SHP77 treated with DMSO at 0.1 percent for 48 hours (cell line): ENCODE measurements at regions not wholly inside any gene's neighbourhood (a gene's known extent, or its start where the extent isn't known, plus 50 kb on each side); places are given as distances from the start of the nearest gene placed in this dataset.
"Not testable (repeated sequence)": the region's sequence is repeated elsewhere in the genome, so short reads cannot be mapped to it uniquely, and the experiment has no call there.

Source experiments
- DNase-seq: peaks from one replicate; lab custom pipeline; 2025; lab: John Stamatoyannopoulos, UW

DNA sequence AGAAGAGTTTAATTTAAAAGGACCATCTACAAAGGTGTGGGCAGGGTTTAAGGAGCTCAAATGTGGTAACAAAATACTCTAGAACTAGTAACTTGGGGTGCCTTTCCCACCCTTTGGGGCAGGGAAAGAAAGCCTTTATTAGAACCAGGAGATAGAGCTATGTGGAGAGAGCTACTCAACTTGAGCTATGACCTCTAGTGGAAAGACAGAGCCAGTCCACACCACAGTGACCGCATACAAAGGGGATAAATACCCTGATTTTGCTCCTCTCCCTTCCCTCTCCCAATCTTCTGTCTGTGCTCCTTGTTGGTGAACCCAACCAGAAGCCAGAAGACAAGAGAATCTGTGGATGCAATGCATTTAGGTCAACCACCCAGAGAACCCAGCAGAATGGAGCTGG is 54.4 kb upstream of the JAK1 start:
- DNase-seq, result no peak

DNA sequence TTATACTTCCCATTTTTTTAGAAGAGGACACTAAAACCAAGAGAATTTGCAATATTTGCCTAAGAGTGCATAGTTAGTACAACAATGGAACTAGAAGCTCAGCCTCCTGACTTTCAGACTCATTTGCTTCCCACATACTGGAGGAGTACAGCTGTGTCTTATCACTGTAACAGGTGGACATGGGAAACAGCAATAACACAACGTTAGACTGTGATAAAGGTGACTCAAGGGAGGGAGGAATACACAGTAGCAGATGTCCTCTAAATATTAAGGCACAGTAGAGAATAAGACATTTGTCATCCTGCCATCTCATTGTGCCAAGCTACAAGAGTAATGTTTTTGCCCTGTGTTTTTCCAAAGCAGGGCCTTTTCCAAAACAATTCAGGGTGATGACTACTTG is 55.4 kb upstream of the JAK1 start:
- no peak for DNase-seq

DNA sequence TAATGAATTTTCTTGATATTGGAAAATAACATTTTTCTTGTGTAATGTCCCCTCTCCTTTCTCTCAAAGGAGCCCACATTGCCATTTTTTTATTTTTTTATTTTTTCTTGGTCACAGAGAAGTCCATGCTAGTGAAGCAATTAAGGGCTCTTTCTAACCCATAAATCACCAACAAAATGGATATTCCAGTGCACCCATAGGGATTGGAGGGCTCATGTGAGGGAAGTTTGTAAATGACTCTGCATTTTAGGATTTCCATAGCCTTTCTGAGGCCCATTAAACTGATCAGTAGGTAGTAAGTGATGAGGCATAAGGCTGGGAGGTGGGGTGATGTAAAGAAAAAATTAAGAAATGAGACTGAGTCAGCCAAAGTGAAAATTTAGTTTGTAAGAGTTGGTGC is 55.9 kb upstream of the JAK1 start:
- no peak for DNase-seq

DNA sequence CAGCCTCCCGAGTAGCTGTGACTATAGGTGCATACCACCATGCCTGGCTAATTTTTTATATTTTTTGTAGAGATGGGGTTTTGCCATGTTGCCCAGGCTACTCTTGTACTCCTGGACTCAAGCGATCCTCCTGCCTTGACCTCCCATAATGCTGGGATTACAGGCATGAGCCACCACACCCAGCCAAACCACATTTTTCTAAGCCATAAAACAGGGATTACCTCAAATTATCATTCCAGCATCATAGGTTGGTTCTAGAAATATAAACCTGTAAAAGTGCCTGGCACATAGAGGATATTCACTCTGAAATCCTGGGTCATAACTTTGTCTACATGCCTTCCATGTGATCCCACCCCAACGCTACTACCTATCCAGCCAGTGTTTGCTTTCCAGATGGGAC is 59.4 kb upstream of the JAK1 start:
- no peak for DNase-seq

DNA sequence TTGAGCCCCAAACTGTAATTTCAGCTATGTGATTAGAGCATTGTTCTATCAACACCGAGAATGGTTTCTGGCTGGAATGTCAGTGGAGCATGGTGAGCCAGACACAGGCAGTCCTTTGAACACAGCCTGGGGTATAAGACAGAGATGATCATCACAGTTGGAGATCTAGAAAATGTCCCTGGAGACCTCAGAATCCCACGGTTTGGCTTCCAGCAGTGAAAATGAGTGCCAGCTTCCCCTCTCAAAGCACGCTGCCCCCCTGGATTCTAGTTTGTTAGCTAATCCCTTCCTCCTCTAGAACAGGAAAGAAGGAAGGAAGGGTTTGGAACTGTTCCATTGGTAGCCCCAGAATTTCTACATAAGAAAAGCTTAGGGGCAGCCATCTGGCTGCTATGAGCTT is 59.9 kb upstream of the JAK1 start:
- no peak for DNase-seq

DNA sequence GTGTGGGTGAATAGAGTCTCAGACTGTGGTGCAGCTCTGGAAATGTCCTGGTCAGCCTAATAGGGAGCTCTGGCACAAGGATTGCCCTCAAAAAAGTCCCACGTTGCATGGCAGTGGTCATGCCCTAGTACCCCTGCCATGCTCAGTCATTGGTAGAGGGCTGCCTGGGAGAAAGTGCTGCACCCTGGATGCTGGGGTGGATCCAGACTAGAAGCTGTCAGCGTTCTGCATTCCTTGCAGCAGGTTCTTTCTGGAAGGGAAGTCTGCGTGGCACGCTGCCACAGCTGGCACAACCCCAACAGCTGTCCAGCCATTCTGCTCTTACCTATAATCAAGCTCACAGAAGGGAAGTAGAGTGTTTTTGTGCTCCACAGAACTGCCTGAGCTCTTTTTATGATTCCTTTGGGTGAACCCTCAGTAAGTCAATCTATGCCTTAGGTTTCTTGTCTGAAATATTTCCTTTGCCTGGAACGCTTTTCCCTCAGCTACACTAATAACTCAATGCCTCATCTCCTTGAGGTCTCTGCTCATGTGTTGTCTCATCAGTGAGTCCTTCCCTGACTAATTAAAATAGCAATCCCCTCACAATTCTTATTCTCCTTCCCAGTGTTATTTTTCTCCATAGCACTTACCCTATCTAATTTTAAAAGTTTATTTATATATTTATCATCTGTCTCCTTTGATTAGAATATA is 61.5 kb upstream of the JAK1 start:
- DNase-seq, result no peak

DNA sequence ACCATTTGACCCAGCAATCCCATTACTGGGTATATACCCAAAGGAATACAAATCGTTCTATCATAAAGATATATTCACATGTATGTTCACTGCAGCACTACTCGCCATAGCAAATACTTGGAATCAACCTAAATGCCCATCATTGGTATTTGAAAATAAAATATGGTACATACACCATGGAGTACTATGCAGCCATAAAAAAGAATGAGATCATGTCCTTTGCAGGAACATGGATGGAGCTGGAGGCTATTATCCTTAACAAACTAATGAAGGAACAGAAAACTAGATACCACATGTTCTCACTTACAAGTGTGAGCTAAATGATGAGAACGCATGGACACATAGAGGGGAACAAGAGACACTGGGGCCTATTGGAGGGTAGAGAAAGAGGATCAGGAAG is 63.1 kb upstream of the JAK1 start:
- not testable (repeated sequence) for DNase-seq

DNA sequence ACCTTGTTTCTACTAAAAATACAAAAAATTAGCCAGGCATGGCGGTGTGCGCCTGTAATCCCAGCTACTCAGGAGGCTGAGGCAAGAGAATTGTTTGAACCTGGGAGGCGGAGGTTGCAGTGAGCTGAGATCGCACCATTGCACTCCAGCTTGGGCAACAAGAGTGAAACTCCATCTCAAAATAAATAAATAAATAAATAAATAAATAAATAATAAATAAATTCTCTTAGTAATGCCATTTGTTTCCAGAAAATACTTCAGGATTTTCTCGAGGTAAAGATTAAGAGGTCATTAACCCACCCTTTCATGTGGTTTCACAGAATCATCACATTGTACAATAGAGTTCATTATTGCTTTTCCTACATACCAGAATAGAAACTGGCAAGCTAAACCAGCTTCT is 68.5 kb upstream of the JAK1 start:
- not testable (repeated sequence) for DNase-seq

DNA sequence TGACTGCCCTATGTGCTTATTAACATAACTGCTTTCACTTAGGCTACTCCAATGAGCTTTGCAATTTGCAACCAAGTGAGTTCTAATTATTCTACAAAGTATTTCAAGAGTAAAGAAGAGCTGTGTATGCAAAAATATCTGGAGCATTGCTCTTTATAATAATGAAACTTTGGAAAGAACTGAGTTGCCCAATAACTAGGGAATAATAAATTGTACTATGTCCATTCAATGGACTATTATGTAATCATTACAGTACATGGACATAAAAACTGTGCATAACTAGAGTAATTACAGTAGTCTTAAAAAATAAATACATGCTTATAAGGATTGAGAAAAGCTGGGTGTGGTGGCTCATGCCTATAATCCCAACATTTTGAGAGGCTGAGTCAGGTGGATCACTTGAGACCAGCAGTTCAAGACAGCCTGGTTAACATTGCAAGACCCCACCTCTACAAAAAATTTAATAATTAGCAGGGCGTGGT is 70.3 kb upstream of the JAK1 start:
- DNase-seq, result no peak

DNA sequence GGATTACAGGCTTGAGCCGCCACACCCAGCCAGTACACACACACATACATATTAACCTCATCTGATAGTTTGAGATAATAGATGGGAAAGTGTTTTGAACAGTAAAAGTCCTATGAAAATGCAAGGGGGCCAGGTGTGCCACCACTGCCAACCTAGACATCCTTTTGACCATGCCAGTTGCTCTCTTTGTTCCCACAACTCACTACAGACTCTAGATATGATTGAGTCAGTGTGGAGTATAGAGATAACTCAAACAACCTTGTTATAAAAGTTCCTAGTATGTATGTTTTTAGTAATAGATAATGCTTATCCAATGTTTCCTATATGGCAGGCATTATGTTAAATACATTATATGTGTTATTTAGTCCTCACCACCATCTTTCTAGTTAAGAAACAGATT is 72.7 kb upstream of the JAK1 start:
- DNase-seq, result no peak

DNA sequence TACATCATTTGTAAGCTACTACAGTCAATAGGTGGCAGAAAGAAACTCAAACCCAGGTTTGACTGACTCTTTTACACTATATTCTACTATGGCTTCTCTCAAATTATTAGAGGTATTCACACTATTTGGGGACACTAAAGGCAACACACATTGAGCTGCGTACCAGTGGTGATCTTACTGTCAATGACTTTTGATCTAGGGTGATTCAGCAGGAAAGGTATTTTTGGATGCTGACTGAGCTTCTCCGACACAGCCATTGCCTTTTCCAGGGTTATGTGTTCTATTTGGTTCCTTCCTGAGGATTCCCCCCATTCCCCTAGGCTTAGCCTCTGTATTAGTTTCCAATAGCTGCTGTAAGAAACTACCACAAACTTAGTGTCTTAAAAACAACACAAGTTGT is 73.2 kb upstream of the JAK1 start:
- no peak for DNase-seq

DNA sequence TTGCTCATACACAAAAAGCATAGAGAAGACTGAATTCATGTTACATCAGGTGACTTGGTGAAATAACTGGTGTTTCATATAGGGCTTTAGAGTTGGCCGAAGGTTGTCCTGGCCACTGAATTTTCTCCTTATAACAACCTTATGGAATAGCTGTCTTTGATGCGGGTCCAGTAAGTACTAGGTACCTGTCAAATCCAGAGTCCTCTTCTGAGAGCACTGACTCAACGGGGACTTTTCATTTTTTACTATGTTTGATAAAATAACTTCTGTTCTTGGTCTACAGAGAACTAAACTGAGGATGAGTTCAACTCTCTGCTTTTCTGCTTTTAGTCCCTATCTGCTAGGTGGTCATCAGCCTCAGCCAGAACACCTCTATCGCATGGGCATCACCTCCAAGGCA is 76.1 kb upstream of the JAK1 start:
- DNase-seq, result no peak

DNA sequence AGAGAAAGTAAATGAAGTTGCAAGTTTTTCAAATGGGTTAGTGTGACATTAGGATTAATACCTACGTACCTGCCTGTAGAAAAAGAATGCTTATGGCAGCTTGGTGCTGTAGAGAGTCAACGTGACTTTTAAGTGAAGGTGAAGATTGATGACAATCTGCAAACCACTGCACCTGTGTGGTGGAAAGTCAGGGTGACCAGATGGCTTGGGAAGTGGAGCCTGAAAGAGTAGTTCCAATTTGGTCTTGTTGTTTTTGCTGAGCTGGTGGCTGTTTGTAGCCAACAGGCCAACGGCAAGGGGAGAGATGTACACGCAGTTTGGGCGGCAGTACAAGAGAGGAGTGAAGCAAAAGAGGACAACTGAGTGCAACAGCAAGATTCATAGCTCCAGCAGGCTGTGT is 78.1 kb upstream of the JAK1 start:
- no peak for DNase-seq

DNA sequence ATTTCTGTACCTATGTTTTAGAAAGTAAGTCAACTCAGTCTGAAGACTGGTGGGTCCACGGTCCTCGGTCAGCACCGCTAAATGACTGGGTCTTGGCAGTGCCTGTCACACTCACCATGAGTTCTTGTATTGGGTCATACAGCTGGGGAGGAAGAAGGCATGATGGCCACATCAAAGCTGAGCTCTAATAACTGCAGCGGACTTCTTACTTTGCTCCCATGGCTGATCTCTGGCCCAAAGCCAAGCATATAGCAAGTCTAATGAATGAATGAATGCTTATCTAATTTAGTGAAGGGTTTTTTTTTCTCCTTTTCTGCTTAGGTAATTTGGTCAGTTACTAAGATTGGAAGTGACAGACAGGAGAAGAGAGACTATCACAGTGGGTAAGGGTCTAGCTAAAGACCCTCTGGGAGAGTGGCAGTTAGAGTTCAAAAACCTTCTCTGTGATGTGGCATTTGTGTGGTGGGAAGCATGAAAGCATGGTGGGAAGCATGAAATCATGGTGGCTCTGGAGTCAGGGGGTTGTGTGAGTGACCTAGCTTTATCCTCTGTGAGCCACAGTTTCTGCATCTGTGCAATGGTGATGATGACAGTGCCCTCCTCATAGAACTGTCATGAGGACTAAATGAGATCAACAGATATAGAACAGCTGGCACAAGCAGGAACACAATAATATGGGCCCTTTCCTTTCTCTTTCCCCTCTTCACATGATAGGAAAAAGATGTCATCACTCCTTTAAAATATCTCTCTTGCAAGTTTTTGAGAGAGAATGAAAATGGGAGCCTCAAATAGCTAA is 78.9 kb upstream of the JAK1 start:
- no peak for DNase-seq

DNA sequence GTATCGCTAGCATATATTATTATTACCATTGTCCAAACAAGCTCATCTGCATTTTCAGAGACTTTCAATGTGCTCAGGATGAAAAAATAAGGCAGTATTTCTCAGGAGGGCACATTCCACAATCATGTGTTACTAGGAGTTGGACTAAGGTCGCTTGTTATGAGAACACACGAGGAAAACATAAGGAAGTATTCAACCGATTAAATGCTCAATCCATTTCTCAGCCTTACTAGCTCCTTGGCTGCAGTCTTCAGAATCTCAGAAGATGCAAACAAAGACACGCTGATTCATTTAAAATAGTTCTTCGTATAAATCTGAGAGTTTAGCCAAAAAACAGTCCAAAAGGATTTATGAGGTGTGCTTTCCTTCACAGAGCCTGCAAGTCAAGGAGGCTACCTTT is 82.0 kb upstream of the JAK1 start:
- no peak for DNase-seq

DNA sequence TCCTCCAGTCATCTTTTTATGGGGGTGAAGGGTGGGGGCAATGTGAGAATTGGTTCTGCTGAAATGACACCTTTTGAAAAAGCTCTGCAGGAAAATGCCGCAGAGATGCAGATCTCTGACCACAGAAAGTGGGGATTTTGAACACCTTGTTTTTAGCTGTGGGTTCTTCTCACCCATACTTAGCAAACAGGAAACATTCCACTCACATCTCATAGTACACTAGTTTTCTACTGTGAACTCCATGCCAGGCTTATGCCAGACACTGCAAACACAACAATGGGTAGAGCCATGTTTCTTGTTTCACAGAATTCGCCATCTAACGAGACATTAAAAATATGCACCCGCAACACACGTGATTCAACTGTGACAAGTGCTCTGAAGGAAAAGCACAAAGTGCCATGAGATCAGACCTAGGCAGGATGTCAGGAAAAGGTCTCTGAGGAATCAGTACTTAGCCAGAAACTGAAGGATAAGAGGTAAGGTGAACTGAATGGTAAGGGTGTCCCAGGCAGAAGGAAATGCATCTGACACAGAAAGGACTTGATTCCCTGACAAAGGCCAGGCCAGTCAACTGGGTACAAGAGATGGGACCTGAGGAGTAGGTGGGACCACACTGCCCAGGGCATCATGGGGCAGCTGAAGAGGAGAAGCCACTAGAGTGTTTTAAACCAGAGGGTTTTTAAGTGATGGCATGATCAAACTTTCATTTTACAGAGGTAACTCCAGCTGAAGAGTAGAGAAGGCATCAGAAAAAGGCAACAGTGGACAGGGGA is 83.8 kb upstream of the JAK1 start:
- DNase-seq, result no peak

DNA sequence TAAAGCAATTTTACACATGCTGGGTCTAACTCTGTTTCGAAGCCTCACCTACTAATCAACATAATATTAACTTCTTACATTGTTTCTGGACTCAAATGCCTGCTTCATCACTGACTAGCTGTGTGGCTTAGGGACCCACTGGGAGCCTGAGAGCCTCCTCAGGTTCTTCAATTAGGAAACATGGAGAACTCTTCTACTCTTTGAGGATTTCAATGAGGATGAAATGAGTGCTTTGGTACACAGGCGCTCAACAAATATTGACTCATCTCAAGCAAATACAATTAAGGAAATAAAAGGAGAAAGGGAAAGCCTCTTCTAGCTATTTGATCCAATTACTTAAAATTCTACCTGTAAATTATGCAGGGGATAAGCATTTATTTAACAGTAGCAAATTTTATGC is 84.4 kb upstream of the JAK1 start:
- DNase-seq, result no peak

DNA sequence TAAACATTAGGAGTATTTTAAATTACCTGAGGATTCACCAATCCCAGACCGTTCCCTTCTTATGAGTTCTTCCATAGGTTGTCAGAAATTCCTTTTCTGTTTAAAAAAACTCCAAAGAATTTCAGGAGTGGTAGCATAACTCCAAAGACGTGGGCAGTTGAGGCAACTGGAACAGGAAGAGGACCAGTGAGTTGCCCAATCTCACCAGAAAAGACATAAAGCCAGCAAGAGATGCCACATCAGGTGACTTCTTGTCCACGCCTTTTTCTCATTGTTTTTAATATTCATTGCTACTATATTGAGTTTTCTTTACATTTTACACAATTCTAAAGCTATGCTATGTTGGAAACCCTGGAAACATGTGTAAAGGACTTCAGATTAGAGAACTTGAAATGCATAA is 88.1 kb upstream of the JAK1 start:
- no peak for DNase-seq

DNA sequence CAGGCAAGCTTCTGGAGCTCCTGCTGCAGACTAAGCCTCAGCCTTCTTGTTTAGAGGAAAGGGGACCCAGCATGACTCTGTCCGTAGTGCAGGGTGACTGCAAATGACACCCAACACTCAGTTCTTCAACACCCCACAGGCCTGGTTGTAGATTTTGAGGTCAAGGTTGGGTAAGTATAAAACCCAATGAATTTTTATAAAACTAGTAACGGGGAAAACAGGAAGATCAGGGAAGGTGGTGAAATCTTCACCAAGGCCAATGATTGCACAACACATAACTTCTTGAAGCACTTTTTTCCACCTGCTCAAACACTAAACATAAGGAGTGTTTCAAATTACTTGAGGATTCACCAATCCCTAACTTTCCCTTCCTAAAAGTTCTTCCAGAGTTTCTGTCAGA is 89.4 kb upstream of the JAK1 start:
- no peak for DNase-seq

DNA sequence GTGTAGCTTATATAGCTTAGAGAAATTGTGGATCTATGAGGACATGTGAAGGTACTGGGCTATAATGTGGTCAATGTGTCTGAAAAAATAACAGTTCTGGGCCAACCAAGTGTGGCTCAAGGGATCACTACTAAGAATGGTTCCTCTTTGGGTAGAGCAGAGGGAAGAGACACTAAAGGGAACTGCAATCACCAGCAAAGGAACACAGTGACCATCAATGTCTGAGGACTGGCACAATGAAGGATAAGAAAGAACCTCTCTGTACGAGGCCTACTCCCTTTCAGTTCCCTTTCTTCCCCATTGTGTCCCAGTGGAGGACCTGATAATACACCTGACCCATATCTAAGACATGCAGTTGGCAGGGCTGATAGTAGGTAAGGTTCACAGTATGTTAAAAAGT is 89.9 kb upstream of the JAK1 start:
- no peak for DNase-seq

DNA sequence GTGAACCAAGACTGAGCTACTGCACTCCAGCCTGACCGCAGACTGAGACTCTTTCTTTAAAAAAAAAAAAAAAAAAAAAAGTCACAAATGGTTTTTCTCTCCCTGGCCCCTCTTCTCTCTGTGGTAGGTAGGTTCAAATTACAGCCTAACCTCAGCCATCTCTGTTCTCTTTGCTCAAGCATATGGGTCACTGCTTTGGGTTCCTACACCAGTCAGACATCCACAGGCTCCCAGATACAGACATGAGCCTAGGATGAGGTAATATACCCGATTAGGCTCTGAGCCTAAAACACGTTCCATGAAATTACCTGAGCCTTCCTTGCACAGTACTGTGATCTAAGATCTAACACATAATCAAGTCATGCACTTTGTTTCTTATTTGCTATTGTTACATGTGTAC is 90.5 kb upstream of the JAK1 start:
- DNase-seq, result no peak

DNA sequence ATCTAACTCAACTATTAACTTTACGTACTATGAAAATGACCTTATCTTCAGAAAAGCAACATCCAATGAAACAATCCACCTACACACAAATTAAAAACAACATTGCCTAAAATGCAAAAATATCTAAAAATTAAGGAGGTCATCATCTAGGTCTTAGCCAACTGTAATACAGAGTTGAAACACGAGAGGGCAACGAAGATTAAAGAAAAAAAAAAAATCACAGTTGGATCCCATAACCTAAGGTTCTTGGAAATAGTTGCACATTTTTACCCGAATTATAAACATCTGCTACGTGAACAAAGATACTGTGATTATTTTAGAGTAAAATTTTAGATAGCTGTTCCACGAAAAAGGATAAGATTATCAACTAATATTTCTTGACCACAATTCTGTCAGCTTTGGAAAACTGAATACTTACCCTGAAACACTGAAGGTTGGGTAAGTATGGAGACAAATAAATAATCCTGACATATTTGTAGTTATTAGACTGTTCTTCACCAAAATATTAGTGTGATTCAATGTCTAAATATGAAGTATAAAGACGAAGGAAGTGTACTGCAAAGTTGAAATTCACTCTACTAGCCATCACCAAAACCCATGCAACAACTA is 88.0 kb upstream of the AK4 start:
- peak; percentile 10 for DNase-seq

DNA sequence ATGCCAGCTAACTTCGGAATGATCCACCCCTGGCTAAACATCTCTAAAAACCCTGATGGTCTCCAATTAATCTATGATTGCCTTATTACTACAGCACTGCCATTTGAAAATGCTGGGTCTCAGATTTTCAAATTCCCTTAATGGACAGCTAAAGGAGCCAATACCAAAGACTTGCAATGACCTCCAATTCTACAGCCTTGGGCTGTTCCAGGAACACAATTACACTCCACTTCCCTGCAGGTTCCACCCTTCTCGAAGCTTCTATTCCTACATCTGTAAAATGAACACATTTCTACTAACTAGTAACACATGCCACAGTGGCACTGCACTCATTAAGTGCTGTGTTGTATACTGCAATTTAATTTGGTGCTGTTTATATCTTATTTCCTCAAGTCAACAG is 85.7 kb upstream of the AK4 start:
- DNase-seq, result no peak
